DMS 273 (cell line): ENCODE measurements at regions not wholly inside any gene's neighbourhood (a gene's known extent, or its start where the extent isn't known, plus 50 kb on each side); places are given as distances from the start of the nearest gene placed in this dataset.

Source experiments
- DNase-seq: peaks from one replicate; lab custom pipeline; 2025; ENCODE audit not compliant: unreplicated experiment; lab: John Stamatoyannopoulos, UW

DNA sequence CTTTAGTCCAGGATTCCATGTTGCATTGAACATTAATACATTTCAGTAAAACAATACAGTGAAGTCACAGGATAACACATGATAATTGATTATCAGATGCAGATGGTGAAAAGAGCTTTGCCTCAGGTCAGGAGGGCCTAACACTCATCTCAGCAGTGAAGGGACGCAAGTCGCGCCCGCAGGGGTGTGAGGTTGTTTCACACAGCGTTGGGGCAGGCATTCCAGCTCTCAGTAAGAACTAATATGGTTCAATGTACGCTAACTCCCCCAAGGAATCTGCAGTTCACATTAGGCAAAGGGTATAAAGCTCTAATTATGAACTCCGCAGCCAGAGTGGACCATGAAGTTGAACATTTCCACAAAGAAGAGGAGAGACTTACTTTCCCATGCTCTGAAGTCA lies 53.1 kb upstream of the ATL2 start:
- no peak for DNase-seq

DNA sequence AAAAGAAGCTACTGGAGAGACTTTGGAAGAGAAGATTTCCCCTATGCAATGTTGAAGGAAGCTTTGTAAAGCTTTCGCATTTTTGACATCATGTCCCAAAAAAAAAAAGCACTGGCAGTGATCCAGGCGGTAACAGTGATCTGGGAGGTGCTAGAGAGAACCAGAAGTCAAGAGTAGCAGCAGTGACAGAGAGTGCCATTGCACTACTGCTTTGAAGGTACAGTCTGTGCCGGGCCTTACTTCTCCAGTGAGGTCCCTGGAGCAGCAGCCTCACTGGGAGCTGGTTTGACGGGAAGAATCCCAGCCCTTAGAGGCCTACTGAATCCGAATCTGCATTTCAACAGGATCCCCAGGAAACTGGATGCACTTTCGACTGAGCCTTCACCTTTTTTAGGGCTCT lies 50.9 kb upstream of the ATL2 start:
- no peak for DNase-seq

DNA sequence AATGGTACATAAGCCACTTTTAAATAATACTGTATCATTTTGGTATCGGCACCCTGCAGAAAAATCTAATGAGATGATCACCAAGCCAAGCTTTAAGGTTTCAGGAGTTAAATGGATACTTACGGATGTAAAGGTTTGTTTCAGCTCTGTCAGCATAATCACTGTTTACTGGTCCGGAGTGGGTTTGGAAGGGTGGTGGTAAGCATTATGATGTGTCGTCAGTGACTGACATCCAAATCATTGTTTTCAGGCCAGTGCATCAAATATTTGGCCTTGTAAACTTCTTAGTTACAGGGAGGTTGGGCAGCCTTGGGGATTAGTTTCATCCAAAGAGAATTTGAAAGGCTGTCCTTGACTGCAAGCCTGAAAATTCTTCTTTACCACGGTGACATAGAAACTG lies 50.0 kb upstream of the ATL2 start:
- DNase-seq, result no peak
